Adipocyte (in vitro differentiated cells): ENCODE measurements at regions not wholly inside any gene's neighbourhood (a gene's known extent, or its start where the extent isn't known, plus 50 kb on each side); places are given as distances from the start of the nearest gene placed in this dataset.

Experiments
- DNase-seq: peaks from one replicate; pipeline ENCODE4 v3.0.0-alpha.2; 2015; ENCODE audit warnings: low read depth
- H3K27me3 ChIP-seq: replicated peaks from 2 replicates; pipeline ENCODE4 v1.7.0; 2013; ENCODE audit warnings: mild to moderate bottlenecking, low read length, moderate library complexity; ENCODE audit not compliant: control insufficient read depth, insufficient read depth
- H3K36me3 ChIP-seq: 2 replicates; pipeline ENCODE4 v1.7.0; 2013; ENCODE audit warnings: low read length, mild to moderate bottlenecking, moderate library complexity; ENCODE audit not compliant: control insufficient read depth, insufficient read depth, severe bottlenecking
- H3K4me1 ChIP-seq: 2 replicates; pipeline ENCODE4 v1.7.0; 2013; ENCODE audit warnings: mild to moderate bottlenecking, low read length, moderate library complexity; ENCODE audit not compliant: control insufficient read depth, insufficient read depth
- H3K4me3 ChIP-seq: 2 replicates; pipeline ENCODE4 v1.7.0; 2013; ENCODE audit warnings: mild to moderate bottlenecking, low read length, moderate library complexity
- H3K9ac ChIP-seq: 2 replicates; pipeline ENCODE4 v1.7.0; 2013; ENCODE audit warnings: mild to moderate bottlenecking, low read length, moderate library complexity
- H3K9me3 ChIP-seq: 2 replicates; pipeline ENCODE4 v1.7.0; 2013; ENCODE audit warnings: mild to moderate bottlenecking, low read length, moderate library complexity; ENCODE audit not compliant: control insufficient read depth

DNA sequence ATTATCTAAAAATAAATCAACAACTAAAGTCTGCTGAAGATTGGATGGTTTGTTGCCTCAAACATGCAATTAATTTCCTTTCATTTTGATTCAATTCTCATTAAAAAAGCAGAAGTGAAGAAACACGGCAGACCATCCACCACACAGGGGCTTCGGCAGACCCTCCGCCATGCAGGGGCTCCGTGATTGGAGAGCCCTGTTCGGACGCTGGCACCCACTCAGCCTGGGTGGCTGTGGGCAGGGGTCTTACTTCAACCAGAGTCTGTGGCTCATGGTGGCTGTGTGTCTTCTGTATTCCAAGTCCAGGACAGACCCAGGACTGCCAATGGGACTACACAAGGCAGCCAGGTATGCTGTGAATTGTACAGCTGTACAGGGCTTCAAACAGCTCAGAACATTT, 86.9 kb upstream of the FRMD1 start:
- Histone ChIP-seq H3K4me1 (peaks cover 5% of the 10 kb centered on the region), H3K9ac (no peak overlapping the region), H3K9me3 (no peaks in the 10 kb centered on the region), H3K36me3 (no peaks in the 10 kb centered on the region), H3K4me3 (no peak overlapping the region), H3K27me3 (peaks cover 3% of the 10 kb centered on the region)
- no peak for DNase-seq

DNA sequence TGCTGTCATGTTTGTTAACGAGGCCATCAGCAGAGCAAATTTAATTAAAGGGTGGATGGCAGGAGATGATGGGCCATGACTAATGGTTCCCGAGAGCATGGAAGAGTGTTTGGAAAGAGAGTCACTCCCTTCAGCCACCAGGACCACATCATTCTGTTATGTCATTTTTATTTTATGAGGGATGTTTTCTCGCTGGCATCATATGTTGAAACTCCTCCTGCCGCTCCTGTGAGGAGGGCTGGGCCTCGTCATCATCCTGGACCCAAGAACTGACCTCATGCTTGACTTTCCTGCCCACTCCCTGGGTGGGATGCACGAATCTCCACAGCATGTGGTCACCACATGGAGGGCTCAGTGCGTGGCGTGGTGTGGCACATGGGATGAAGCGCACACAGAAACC, 86.4 kb upstream of the FRMD1 start:
- H3K27me3 ChIP-seq, result peaks cover 3% of the 10 kb centered on the region
- H3K9ac ChIP-seq, result no peak overlapping the region
- peaks cover 5% of the 10 kb centered on the region for H3K4me1 ChIP-seq
- H3K9me3 ChIP-seq, result no peaks in the 10 kb centered on the region
- no peak overlapping the region for H3K4me3 ChIP-seq
- no peaks in the 10 kb centered on the region for H3K36me3 ChIP-seq
- no peak for DNase-seq

DNA sequence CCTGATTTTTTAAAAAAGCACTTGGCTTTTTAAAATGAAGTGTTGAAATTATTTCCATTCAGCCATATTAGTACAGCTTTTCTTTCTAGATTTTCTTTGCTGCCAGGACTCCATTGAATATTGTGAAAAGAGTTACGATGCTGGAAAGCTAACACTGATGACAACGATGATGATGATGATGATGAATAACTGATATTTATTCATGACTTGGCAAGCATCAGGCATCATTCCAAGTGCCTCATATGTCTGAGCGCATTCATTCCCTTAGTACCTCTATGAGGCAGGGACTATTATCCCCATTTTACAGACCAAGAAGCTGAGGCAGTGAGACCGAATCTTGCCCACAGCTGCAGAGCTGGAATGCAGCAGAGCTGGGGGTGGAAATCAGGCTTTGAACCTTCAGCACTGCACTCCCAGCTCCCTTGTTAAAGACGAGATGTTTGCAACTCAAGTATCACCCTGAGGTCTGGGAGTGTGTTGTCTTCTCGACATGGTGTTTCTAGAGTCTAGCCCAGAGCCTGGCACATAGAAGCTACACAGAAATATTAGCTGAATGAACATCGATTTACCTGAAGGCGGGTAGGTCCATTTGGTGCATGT, 85.5 kb upstream of the FRMD1 start:
- no peak overlapping the region for H3K4me3 ChIP-seq
- no peaks in the 10 kb centered on the region for H3K36me3 ChIP-seq
- H3K27me3 ChIP-seq, result no peaks in the 10 kb centered on the region
- H3K4me1 ChIP-seq, result peaks cover 5% of the 10 kb centered on the region
- no peak overlapping the region for H3K9ac ChIP-seq
- H3K9me3 ChIP-seq, result no peaks in the 10 kb centered on the region
- no peak for DNase-seq

DNA sequence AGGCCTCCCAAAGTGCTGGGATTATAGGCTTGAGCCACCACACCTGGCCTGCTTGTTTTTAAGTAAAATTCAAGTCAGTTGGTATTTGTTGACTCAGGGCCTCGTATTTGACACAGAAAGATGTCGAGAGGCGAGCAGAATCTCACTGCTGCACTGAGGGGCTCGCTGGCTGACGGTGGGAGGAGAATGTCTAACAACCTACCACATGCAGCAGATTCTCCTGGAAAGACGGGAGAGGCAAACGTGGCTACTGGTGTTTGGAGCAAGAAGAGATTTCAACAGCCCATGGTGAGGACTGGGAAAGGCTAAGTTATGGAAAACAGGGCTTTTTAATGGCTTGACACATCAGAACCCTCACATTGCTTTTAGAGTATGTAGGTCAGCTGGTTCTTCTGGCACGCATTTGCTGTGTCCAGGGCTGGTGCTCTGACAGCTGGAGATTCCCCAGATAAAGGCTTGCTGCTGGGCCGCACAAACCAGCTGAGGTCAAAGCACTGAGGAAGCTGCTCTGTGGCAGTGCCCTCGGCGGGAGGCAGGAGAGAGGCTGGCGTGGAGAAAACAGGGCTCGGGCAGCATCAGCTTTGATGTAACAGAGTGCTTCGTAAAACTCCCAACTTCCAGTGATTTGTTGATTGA, 84.2 kb upstream of the FRMD1 start:
- no peak overlapping the region for H3K4me3 ChIP-seq
- DNase-seq, result no peak
- no peaks in the 10 kb centered on the region for H3K36me3 ChIP-seq
- H3K9me3 ChIP-seq, result no peaks in the 10 kb centered on the region
- H3K4me1 ChIP-seq, result peaks cover 11% of the 10 kb centered on the region
- H3K9ac ChIP-seq, result no peak overlapping the region
- no peaks in the 10 kb centered on the region for H3K27me3 ChIP-seq

DNA sequence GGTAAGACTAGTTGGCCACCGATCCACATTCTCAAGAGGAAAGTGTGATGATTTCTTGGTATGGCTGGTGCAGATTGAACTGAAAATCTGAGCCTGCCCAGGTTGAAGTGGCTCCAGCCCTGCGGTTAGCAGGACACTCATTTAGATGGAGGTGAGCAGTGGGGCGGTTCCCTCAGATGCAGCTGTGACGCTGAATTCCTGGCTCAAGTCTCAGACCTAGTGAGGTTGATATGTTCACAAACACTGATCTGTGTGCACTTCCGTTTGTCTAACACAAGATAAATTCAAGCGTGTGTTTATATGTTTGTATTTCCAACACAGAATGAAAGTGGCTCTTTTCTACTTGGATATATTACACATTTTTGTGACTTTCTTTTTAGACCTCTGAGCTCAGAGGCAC, 83.4 kb upstream of the FRMD1 start:
- H3K4me3 ChIP-seq, result no peak overlapping the region
- no peaks in the 10 kb centered on the region for H3K36me3 ChIP-seq
- H3K9me3 ChIP-seq, result no peaks in the 10 kb centered on the region
- H3K4me1 ChIP-seq, result peaks cover 18% of the 10 kb centered on the region
- no peak for DNase-seq
- H3K27me3 ChIP-seq, result no peaks in the 10 kb centered on the region
- H3K9ac ChIP-seq, result no peak overlapping the region

DNA sequence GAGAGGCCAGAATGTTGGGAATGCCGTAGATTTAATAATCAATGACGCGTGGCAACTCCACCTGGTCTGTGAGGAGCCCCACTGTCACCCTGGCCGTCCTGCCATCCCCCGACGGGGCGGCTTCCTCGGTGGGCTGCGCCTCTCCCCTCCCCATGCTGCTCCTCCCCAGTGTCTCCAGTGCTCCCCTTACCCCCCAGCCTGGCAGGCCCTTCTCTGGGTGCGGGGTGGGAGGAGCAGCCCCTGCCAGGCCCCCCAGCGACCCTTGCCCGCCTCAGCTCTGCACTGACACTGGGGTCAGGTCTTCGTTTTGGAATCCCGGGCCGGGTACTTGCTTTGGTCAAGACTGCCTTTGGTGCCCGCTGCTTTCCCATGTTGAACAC, 82.3 kb upstream of the FRMD1 start:
- H3K27me3 ChIP-seq, result no peaks in the 10 kb centered on the region
- H3K9ac ChIP-seq, result no peak overlapping the region
- peaks cover 26% of the 10 kb centered on the region for H3K4me1 ChIP-seq
- DNase-seq, result no peak
- H3K36me3 ChIP-seq, result no peaks in the 10 kb centered on the region
- no peaks in the 10 kb centered on the region for H3K9me3 ChIP-seq
- H3K4me3 ChIP-seq, result no peak overlapping the region

DNA sequence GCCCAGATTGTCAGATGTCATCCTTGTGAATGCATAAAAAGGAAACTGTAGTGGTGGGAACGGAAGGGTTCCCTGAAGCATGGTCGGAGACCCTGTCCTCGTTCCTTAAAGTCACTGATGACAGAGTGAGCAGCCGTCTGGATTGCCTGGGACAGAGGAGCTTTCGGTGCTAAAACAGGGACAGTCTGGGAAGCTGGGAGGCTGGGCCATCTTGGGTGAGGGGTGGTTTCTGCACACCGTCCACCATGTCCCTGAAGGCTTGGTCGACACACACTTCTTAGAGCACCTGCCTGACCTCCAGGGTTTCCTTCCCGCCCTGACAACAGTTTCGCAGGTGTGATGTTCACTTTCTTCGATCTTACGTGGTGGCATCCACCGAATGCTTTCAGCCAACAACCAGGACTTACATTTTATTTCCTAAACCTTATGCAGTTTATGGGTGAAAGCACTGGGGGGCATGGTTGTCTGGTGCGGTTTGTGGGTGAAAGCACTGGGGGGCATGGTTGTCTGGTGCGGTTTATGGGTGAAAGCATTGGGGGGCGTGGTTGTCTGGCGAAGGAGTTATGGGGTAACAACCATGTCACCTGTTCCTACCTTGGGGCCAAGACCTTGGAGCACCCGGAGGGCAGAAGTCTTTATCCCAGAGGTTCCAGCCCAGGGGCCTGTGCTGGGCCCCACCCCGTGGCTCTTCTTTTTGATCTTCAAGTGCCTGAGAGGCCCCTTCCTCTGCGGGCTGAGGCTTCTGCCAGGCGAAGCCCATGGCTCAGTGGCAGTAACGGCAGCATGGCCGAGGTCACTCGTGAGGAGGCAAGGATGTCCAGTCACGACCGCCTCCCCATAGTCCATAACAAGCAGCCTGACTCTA, 81.7 kb upstream of the FRMD1 start:
- H3K4me1 ChIP-seq, result peaks cover 26% of the 10 kb centered on the region
- H3K4me3 ChIP-seq, result no peak overlapping the region
- no peaks in the 10 kb centered on the region for H3K9me3 ChIP-seq
- H3K9ac ChIP-seq, result no peak overlapping the region
- no peak for DNase-seq
- no peaks in the 10 kb centered on the region for H3K27me3 ChIP-seq
- H3K36me3 ChIP-seq, result no peaks in the 10 kb centered on the region

DNA sequence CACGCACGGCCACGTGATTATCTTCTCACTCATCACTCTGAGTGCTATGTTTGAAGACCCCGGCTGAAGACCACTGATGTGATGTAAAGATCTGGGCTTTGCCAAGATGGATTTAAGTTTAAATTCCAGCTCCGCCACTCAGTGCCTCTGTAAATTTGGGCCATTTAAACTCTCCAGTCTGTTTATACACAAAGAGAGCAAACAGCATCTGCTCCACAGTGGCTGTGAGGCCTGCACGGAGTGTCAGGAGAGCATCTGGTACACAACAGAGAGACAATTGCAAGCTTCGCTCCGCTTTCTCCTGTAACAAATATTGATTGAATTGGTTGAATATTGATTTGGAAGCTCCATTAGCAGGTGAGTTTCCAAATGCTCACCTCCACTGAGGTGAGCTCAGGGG, 80.5 kb upstream of the FRMD1 start:
- no peak for DNase-seq
- Histone ChIP-seq H3K36me3 (no peaks in the 10 kb centered on the region), H3K4me1 (peaks cover 26% of the 10 kb centered on the region), H3K27me3 (no peaks in the 10 kb centered on the region), H3K9me3 (no peaks in the 10 kb centered on the region), H3K9ac (no peak overlapping the region), H3K4me3 (no peak overlapping the region)

DNA sequence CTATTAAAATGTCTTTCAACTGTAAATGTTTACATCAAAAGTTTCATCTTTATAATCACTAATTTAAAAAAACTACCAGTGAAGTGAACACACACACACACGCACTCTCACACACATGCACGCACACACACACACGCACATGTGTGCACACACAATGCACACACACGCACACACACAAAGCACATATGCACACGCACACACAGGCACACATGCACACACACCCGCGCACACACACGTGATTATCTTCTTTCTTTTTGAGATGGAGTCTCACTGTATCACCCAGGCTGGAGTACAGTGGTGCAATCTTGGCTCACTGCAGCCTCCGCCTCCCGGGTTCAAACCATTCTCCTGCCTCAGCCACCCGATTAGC, 80.0 kb upstream of the FRMD1 start:
- Histone ChIP-seq H3K4me3 (no peak overlapping the region), H3K9me3 (no peaks in the 10 kb centered on the region), H3K27me3 (no peaks in the 10 kb centered on the region), H3K4me1 (peaks cover 26% of the 10 kb centered on the region), H3K9ac (no peak overlapping the region), H3K36me3 (no peaks in the 10 kb centered on the region)
- DNase-seq, result no peak

DNA sequence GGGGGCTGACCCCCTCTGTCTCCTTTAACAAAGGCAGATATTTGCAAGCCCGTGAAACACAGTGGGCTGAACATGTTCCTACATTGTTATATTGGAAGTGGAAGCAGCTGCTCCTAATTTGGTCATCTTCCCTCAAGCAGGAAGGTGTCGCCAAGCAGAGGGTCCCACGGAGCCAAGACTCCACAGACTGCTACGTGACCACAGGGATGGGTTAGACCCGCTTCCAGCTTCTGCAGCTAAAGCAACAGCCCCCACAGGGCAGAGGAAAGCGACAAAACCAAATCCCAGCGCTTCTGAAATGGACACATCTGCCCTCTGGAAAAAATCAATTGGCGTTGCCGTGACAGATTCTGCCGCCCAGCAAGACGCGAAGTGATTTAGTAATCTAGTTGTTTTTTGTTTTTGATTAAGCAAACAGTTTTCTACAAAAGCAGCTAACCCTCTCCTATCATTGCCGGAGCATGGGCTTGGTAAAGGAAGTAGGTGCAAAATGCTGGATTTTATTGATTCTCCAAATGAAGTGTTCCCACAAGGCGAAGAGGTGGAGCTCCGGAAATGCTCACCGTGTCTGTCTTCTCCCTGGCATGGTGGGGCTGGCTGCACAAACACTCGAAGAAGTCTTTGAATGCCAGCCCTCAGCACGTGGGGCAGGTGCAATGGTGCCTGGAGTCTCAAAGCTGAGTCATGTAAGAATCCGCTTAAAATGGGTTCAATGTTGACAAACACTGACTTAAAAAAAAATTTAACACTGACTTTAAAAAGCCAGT, 79.4 kb upstream of the FRMD1 start:
- H3K27me3 ChIP-seq, result no peaks in the 10 kb centered on the region
- DNase-seq, result no peak
- H3K36me3 ChIP-seq, result no peaks in the 10 kb centered on the region
- H3K9me3 ChIP-seq, result no peaks in the 10 kb centered on the region
- peaks cover 26% of the 10 kb centered on the region for H3K4me1 ChIP-seq
- no peak overlapping the region for H3K9ac ChIP-seq
- H3K4me3 ChIP-seq, result peak overlapping the region; percentile 38
